ENCODE measurements at regions not wholly inside any gene's neighbourhood (a gene's known extent, or its start where the extent isn't known, plus 50 kb on each side); places are given as distances from the start of the nearest gene placed in this dataset.

DNA sequence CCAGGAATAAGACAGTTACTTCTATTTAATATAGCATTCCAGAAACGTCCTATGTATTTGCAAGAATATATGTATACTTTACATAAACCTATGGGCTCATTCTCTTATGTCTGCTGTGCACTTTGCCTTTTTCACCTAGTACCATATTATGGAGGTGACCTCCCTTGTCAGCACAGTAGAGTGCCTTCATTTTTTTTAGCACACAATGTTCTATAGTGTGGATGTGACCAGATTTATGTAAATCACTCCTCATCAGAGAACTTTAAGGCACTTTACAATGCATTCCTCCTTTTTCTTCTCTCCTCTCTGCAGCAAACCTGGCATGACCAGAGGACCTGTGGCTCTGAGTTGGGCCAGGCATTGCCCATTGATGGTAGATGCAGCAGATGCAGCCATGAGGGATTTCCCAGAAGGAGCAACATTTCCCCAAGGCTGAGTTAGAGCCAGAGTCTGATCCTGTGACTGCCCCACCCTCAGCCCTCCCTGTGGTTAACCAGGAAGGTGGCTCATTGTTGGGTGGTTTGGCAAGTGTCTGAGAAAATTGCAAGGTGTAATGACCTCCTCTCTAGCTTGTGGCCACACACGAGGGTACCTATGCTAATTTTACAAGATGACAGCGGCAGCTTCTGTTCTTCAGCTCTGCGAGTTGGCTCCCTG, 76.5 kb upstream of the DLX2 start:
- ChIA-PET POLR2A (ENCODE audit: partially characterized antibody) (interaction anchor here (0.6 kb wide), 1 partner anchor 133 kb away, joined by 3 read pairs; no protein-coding TSS in a partner anchor), CTCF (ENCODE audit: partially characterized antibody) (interaction anchor here (0.8 to 5.7 kb wide), 3 partner anchors 12 to 287 kb away, joined by 3 to 29 read pairs (median 6); no protein-coding TSS in a partner anchor)
- no peak overlapping the region for H3K4me3 ChIP-seq (ENCODE audit: extremely low read depth in 1 of 4, insufficient read depth in 2 of 4, low read depth in 3 of 4, low read length in 4 of 4)
- H3K9ac ChIP-seq (replicated peaks in 1 of 4; ENCODE audit: extremely low read depth in 1 of 4, low read depth in 3 of 4, low read length in 3 of 4), result no peak overlapping the region
- no peak overlapping the region for H3K18ac ChIP-seq (ENCODE audit: extremely low read depth, low read length)
- H3K27me3 ChIP-seq (replicated peaks in 1 of 4; ENCODE audit: control insufficient read depth in 3 of 4, extremely low read depth in 1 of 4, insufficient read depth in 3 of 4, low read length in 3 of 4), result peaks cover 0 to 10% (median 7%) of the 10 kb centered on the region in 4 experiments; a peak in 4 of 7 replicates
- H2BK5ac ChIP-seq (ENCODE audit: low read depth, low read length), result no peak overlapping the region
- no peaks in the 10 kb centered on the region for H3K9me3 ChIP-seq (ENCODE audit: insufficient read depth in 2 of 2, low read depth in 1 of 2, low read length in 1 of 2)
- no peak overlapping the region for H2AFZ ChIP-seq (ENCODE audit: low read length)
- H3K23ac ChIP-seq (ENCODE audit: insufficient read length), result no peak overlapping the region
- H3K36me3 ChIP-seq (ENCODE audit: control insufficient read depth in 2 of 4, insufficient read depth in 4 of 4, low read length in 3 of 4), result no peaks in the 10 kb centered on the region
- no peaks in the 10 kb centered on the region for H3K79me1 ChIP-seq (ENCODE audit: low read depth, low read length)
- H4K91ac ChIP-seq (replicated peaks; ENCODE audit: insufficient read length, low read length), result no peak overlapping the region
- H2BK120ac ChIP-seq (replicated peaks; ENCODE audit: low read depth, low read length), result no peak overlapping the region
- no peaks in the 10 kb centered on the region for H3K23me2 ChIP-seq (ENCODE audit: low read depth, low read length)
- H3K14ac ChIP-seq (ENCODE audit: insufficient read length), result no peak overlapping the region
- FAIRE-seq, result no peak
- H2BK12ac ChIP-seq (ENCODE audit: low read depth, low read length), result no peak overlapping the region
- H3K27ac ChIP-seq (ENCODE audit: low read depth, low read length), result no peak overlapping the region
- H2AK5ac ChIP-seq (ENCODE audit: low read depth, low read length), result no peak overlapping the region
- no peak for DNase-seq (ENCODE audit: low read depth in 1 of 2, low spot score in 2 of 2)
- 81% methylated on average over 4 of the region's 4 CpGs; no CpG with 5 or more reads in 1 of the 2 experiments for WGBS, 2 experiments (ENCODE audit: extremely low coverage in 1 of 2, insufficient coverage in 1 of 2, insufficient read length in 1 of 2, insufficient replicate concordance in 2 of 2, low coverage in 1 of 2, low lambda C conversion rate in 2 of 2, missing lambda C conversion rate in 1 of 2)
- no peak overlapping the region for H4K5ac ChIP-seq (ENCODE audit: insufficient read length, low read depth, low read length)
- H2BK20ac ChIP-seq (ENCODE audit: low read length), result no peak overlapping the region
- no peaks in the 10 kb centered on the region for H4K20me1 ChIP-seq (replicated peaks in 1 of 2; ENCODE audit: control insufficient read depth in 1 of 2, insufficient read depth in 2 of 2, low read length in 2 of 2)
- no peak overlapping the region for H3K4ac ChIP-seq (replicated peaks; ENCODE audit: insufficient read length, low read depth, low read length)
- H3K79me2 ChIP-seq (ENCODE audit: control insufficient read depth in 1 of 2, insufficient read depth in 2 of 2, low read length in 2 of 2), result no peaks in the 10 kb centered on the region
- H3K4me2 ChIP-seq (ENCODE audit: insufficient read depth in 1 of 2, low read depth in 2 of 2, low read length in 2 of 2), result no peak overlapping the region
- no peak overlapping the region for H2BK15ac ChIP-seq (ENCODE audit: low read length)
- peaks cover 0 to 5% (median 2%) of the 10 kb centered on the region in 4 experiments; a peak in 3 of 7 replicates for H3K4me1 ChIP-seq (replicated peaks in 1 of 4; ENCODE audit: control insufficient read depth in 3 of 4, insufficient read depth in 4 of 4, low read length in 3 of 4)
- no peak overlapping the region for H4K8ac ChIP-seq (ENCODE audit: extremely low read depth, insufficient read depth, low read length)
- H3K56ac ChIP-seq (replicated peaks; ENCODE audit: insufficient read length, low read depth, low read length), result no peak overlapping the region
- TF ChIP-seq TBP (IDR thresholded peaks at IDR 0.05; ENCODE audit: low read depth, low read length) (no peak), SRF (IDR thresholded peaks at IDR 0.05; ENCODE audit: low read depth, low read length) (no peak), POU5F1 (IDR thresholded peaks at IDR 0.05; ENCODE audit: low read depth, low read length) (no peak), TCF12 (IDR thresholded peaks at IDR 0.05; ENCODE audit: low read depth, low read length) (no peak), GTF2F1 (IDR thresholded peaks at IDR 0.05; ENCODE audit: borderline replicate concordance, low read depth, low read length) (no peak)
